ENCODE measurements at regions not wholly inside any gene's neighbourhood (a gene's known extent, or its start where the extent isn't known, plus 50 kb on each side); places are given as distances from the start of the nearest gene placed in this dataset.

- intact Hi-C loops (cut with DNase I): no loop called here
- no peaks in the 10 kb centered on the region for H3K27me3 ChIP-seq
- H3K36me3 ChIP-seq: no peaks in the 10 kb centered on the region
- H3K4me1 ChIP-seq: no peaks in the 10 kb centered on the region
- 39% methylated on average over 6 of the region's 6 CpGs for WGBS (ENCODE audit: insufficient coverage, low coverage, low lambda C conversion rate, missing lambda C conversion rate)
- TF ChIP-seq CTCF (IDR thresholded peaks at IDR 0.05) (no peak), POLR2A (IDR thresholded peaks at IDR 0.05) (no peak)
- DNase-seq (no peak), ATAC-seq (no peak)
- H3K27ac ChIP-seq: no peak overlapping the region
- no peaks in the 10 kb centered on the region for H3K9me3 ChIP-seq
- no peak overlapping the region for H3K4me3 ChIP-seq
Observed at GRCh38 chr18:40607542-40608148, 1347.4 kb upstream of the PIK3C3 start.

GRCh38 chr18:40606996-40607395 lies 1348.0 kb upstream of the PIK3C3 start:
- Histone ChIP-seq H3K4me1 (no peaks in the 10 kb centered on the region), H3K9me3 (no peaks in the 10 kb centered on the region), H3K4me3 (no peak overlapping the region), H3K27ac (no peak overlapping the region), H3K27me3 (no peaks in the 10 kb centered on the region), H3K36me3 (no peaks in the 10 kb centered on the region)
- WGBS (ENCODE audit: insufficient coverage, low coverage, low lambda C conversion rate, missing lambda C conversion rate): 33% methylated on average over 1 of the region's 1 CpG
- DNase-seq (no peak), ATAC-seq (no peak)
- intact Hi-C loops (cut with DNase I): no loop called here
- TF ChIP-seq POLR2A (IDR thresholded peaks at IDR 0.05) (no peak), CTCF (IDR thresholded peaks at IDR 0.05) (no peak)

GRCh38 chr18:40583671-40584070 lies 1371.4 kb upstream of the PIK3C3 start:
- DNase-seq: peak in 1 of 3 donors; percentile 40

GRCh38 chr18:40582105-40582504 lies 1372.9 kb upstream of the PIK3C3 start:
- no peak for DNase-seq
- intact Hi-C loops (cut with DNase I): no loop called here

More at GRCh38 chr18:40583671-40584070, 1371.4 kb upstream of the PIK3C3 start:
- H3K27ac ChIP-seq: no peak overlapping the region
- ATAC-seq: no peak
- TF ChIP-seq CTCF (IDR thresholded peaks at IDR 0.05): no peak
- TF ChIP-seq POLR2A (IDR thresholded peaks at IDR 0.05): no peak
- WGBS (ENCODE audit: insufficient coverage, low coverage, low lambda C conversion rate, missing lambda C conversion rate): 66% methylated on average over 6 of the region's 12 CpGs
- intact Hi-C loops (cut with DNase I): no loop called here
- H3K27me3 ChIP-seq: no peaks in the 10 kb centered on the region
- H3K9me3 ChIP-seq: no peaks in the 10 kb centered on the region
- H3K36me3 ChIP-seq: no peaks in the 10 kb centered on the region
- no peak overlapping the region for H3K4me3 ChIP-seq
- no peaks in the 10 kb centered on the region for H3K4me1 ChIP-seq

More at GRCh38 chr18:40582105-40582504, 1372.9 kb upstream of the PIK3C3 start:
- ATAC-seq: no peak
- Histone ChIP-seq H3K4me3 (no peak overlapping the region), H3K9me3 (no peaks in the 10 kb centered on the region), H3K27me3 (no peaks in the 10 kb centered on the region), H3K36me3 (no peaks in the 10 kb centered on the region), H3K4me1 (no peaks in the 10 kb centered on the region), H3K27ac (no peak overlapping the region)
- TF ChIP-seq POLR2A (IDR thresholded peaks at IDR 0.05) (no peak), CTCF (IDR thresholded peaks at IDR 0.05) (no peak)
- 29% methylated on average over 1 of the region's 1 CpG for WGBS (ENCODE audit: insufficient coverage, low coverage, low lambda C conversion rate, missing lambda C conversion rate)
